ENCODE measurements at regions not wholly inside any gene's neighbourhood (a gene's known extent, or its start where the extent isn't known, plus 50 kb on each side); places are given as distances from the start of the nearest gene placed in this dataset.

- Histone ChIP-seq H3K4me1 (ENCODE audit: control insufficient read depth, extremely low read depth, insufficient read depth, low read length) (no peaks in the 10 kb centered on the region), H4K20me1 (replicated peaks; ENCODE audit: control insufficient read depth, extremely low read depth, insufficient read depth, low read length) (no peaks in the 10 kb centered on the region), H3K9ac (replicated peaks; ENCODE audit: extremely low read depth, insufficient read depth, low read length) (no peak overlapping the region), H3K9me3 (replicated peaks; ENCODE audit: control insufficient read depth, insufficient read depth, low read length) (no peaks in the 10 kb centered on the region), H3K79me2 (ENCODE audit: control insufficient read depth, insufficient read depth, low read length) (no peaks in the 10 kb centered on the region), H3K27me3 (ENCODE audit: control insufficient read depth in 2 of 2, insufficient read depth in 2 of 2, low read length in 2 of 2) (peaks cover 0 to 3% of the 10 kb centered on the region in 2 experiments), H3K36me3 (ENCODE audit: control insufficient read depth in 2 of 2, extremely low read depth in 1 of 2, insufficient read depth in 2 of 2, low read length in 2 of 2) (no peaks in the 10 kb centered on the region), H3K9me1 (replicated peaks; ENCODE audit: control insufficient read depth, extremely low read depth, insufficient read depth, low read length) (no peaks in the 10 kb centered on the region), H2AFZ (ENCODE audit: low read depth, low read length) (no peak overlapping the region), H3K4me3 (replicated peaks in 1 of 3; ENCODE audit: insufficient read depth in 1 of 3, low read depth in 1 of 3, low read length in 3 of 3) (no peak overlapping the region), H3K4me2 (ENCODE audit: insufficient read depth, low read length) (no peak overlapping the region), H3K27ac (ENCODE audit: insufficient read depth, low read depth, low read length) (no peak overlapping the region)
- FAIRE-seq (no peak), DNase-seq (ENCODE audit: low read depth, low spot score) (no peak)
- intact Hi-C loops (cut with micrococcal nuclease): no loop called here
- CTCF ChIA-PET: no interaction called here
- no TSS peak for BruUV-seq (replicated peaks)
- TF ChIP-seq FOS (IDR thresholded peaks at IDR 0.05; ENCODE audit: borderline replicate concordance, insufficient read depth, low read length) (no peak), POLR2AphosphoS5 (IDR thresholded peaks at IDR 0.05; ENCODE audit: insufficient read depth, low read depth, low read length) (no peak), JUN (IDR thresholded peaks at IDR 0.05; ENCODE audit: borderline replicate concordance, insufficient read depth, insufficient read length, low read depth) (no peak), CTCF (IDR thresholded peaks at IDR 0.05; ENCODE audit: extremely low read depth in 1 of 2, insufficient read depth in 1 of 2, low read depth in 1 of 2, low read length in 2 of 2) (no peak), EZH2 (IDR thresholded peaks at IDR 0.05; ENCODE audit: borderline replicate concordance, low read depth, low read length, severe bottlenecking) (no peak), POLR2A (IDR thresholded peaks at IDR 0.05; ENCODE audit: low read depth, low read length) (no peak), GATA2 (IDR thresholded peaks at IDR 0.05; ENCODE audit: insufficient read depth, insufficient read length, low read depth, low read length) (no peak), MYC (IDR thresholded peaks at IDR 0.05; ENCODE audit: low read depth, low read length) (no peak)
- TF ChIP-seq, protein P1, sequence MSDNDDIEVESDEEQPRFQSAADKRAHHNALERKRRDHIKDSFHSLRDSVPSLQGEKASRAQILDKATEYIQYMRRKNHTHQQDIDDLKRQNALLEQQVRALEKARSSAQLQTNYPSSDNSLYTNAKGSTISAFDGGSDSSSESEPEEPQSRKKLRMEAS (IDR thresholded peaks at IDR 0.05; ENCODE audit: insufficient read depth, insufficient read length): no peak
- POLR2A ChIA-PET: no interaction called here
- dilution Hi-C loops (cut with MboI; ENCODE audit: extremely low pct_ligation_motif_present, low sequenced_read_pairs): no loop called here
Observed at GRCh38 chr12:45586486-45586885, 143.0 kb upstream of the ARID2 start.

All from endothelial cell of umbilical vein (primary cell).